ENCODE measurements at regions not wholly inside any gene's neighbourhood (a gene's known extent, or its start where the extent isn't known, plus 50 kb on each side); places are given as distances from the start of the nearest gene placed in this dataset.

DNA sequence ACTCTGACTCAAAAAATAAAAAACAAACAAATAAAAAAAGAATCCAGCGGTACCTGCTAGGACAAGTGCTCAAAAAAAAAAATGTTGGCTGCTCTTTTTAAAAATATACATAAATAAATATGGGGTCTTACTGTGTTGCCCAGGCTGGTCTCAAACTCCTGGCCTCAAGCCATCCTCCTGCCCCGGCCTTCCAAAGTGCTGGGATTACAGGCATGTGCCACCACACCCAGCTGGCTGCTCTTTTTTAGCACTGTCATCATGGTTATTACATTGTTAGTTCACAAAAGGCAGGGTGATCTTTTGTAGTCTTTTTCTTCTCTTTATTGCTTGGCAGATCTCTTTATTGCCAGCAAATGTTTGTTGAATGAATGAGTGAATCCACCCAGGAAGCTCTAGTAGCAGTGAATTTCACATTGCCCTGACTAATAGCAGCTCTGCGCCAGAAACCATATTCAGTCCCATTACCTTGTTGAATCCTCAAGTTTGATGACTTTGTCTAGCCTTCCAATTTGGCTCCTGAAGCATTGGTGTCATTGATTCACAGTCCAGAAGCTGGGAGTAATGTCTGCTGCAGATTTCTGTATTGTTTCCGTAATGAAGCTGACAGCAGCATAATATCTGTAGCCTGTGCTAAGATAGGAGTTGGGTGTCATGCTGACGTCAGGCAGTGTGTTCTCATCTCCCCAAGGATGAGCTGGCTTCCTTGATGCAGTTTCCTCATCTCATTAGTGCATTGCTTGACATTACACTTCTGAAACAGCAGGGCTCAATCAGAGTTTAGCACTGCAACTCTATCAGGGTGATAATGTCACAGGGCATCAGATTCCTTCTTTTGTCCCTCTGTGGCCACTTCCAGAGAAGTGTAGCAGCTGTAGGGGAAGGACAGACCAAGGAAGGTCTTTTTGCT lies 84.9 kb upstream of the TGM3 start:
- no peak for ATAC-seq
- TF ChIP-seq, protein P1, sequence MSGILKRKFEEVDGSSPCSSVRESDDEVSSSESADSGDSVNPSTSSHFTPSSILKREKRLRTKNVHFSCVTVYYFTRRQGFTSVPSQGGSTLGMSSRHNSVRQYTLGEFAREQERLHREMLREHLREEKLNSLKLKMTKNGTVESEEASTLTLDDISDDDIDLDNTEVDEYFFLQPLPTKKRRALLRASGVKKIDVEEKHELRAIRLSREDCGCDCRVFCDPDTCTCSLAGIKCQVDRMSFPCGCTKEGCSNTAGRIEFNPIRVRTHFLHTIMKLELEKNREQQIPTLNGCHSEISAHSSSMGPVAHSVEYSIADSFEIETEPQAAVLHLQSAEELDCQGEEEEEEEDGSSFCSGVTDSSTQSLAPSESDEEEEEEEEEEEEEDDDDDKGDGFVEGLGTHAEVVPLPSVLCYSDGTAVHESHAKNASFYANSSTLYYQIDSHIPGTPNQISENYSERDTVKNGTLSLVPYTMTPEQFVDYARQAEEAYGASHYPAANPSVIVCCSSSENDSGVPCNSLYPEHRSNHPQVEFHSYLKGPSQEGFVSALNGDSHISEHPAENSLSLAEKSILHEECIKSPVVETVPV (CRISPR knock-in tag; IDR thresholded peaks at IDR 0.05) = no peak
- TF ChIP-seq, protein P2, sequence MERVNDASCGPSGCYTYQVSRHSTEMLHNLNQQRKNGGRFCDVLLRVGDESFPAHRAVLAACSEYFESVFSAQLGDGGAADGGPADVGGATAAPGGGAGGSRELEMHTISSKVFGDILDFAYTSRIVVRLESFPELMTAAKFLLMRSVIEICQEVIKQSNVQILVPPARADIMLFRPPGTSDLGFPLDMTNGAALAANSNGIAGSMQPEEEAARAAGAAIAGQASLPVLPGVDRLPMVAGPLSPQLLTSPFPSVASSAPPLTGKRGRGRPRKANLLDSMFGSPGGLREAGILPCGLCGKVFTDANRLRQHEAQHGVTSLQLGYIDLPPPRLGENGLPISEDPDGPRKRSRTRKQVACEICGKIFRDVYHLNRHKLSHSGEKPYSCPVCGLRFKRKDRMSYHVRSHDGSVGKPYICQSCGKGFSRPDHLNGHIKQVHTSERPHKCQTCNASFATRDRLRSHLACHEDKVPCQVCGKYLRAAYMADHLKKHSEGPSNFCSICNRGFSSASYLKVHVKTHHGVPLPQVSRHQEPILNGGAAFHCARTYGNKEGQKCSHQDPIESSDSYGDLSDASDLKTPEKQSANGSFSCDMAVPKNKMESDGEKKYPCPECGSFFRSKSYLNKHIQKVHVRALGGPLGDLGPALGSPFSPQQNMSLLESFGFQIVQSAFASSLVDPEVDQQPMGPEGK (CRISPR knock-in tag; IDR thresholded peaks at IDR 0.05; ENCODE audit: borderline replicate concordance) = no peak
- TF ChIP-seq RARB (CRISPR knock-in tag; IDR thresholded peaks at IDR 0.05) (no peak), PPARA (CRISPR knock-in tag; IDR thresholded peaks at IDR 0.05; ENCODE audit: borderline replicate concordance) (no peak), ZFP3 (CRISPR knock-in tag; IDR thresholded peaks at IDR 0.05) (no peak), TOX (CRISPR knock-in tag; IDR thresholded peaks at IDR 0.05; ENCODE audit: borderline replicate concordance) (no peak), ISL1 (CRISPR knock-in tag; IDR thresholded peaks at IDR 0.05) (no peak), ZC3H10 (CRISPR knock-in tag; IDR thresholded peaks at IDR 0.05) (no peak), GLIS3 (CRISPR knock-in tag; IDR thresholded peaks at IDR 0.05) (no peak), ESRRG (CRISPR knock-in tag; IDR thresholded peaks at IDR 0.05) (no peak), ZFP30 (CRISPR knock-in tag; IDR thresholded peaks at IDR 0.05) (no peak), BACH2 (CRISPR knock-in tag; IDR thresholded peaks at IDR 0.05; ENCODE audit: borderline replicate concordance) (no peak), OSR1 (CRISPR knock-in tag; IDR thresholded peaks at IDR 0.05) (no peak), CSDC2 (CRISPR knock-in tag; IDR thresholded peaks at IDR 0.05) (no peak), ZNF8 (CRISPR knock-in tag; IDR thresholded peaks at IDR 0.05) (no peak), ZNF565 (CRISPR knock-in tag; conservative IDR thresholded peaks at IDR 0.05; ENCODE audit: low read depth) (no peak)
- TF ChIP-seq, protein P3, sequence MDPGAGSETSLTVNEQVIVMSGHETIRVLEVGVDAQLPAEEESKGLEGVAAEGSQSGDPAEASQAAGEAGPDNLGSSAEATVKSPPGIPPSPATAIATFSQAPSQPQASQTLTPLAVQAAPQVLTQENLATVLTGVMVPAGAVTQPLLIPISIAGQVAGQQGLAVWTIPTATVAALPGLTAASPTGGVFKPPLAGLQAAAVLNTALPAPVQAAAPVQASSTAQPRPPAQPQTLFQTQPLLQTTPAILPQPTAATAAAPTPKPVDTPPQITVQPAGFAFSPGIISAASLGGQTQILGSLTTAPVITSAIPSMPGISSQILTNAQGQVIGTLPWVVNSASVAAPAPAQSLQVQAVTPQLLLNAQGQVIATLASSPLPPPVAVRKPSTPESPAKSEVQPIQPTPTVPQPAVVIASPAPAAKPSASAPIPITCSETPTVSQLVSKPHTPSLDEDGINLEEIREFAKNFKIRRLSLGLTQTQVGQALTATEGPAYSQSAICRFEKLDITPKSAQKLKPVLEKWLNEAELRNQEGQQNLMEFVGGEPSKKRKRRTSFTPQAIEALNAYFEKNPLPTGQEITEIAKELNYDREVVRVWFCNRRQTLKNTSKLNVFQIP (CRISPR knock-in tag; IDR thresholded peaks at IDR 0.05; ENCODE audit: borderline replicate concordance, low read depth) = no peak
- TF ChIP-seq, protein P4, sequence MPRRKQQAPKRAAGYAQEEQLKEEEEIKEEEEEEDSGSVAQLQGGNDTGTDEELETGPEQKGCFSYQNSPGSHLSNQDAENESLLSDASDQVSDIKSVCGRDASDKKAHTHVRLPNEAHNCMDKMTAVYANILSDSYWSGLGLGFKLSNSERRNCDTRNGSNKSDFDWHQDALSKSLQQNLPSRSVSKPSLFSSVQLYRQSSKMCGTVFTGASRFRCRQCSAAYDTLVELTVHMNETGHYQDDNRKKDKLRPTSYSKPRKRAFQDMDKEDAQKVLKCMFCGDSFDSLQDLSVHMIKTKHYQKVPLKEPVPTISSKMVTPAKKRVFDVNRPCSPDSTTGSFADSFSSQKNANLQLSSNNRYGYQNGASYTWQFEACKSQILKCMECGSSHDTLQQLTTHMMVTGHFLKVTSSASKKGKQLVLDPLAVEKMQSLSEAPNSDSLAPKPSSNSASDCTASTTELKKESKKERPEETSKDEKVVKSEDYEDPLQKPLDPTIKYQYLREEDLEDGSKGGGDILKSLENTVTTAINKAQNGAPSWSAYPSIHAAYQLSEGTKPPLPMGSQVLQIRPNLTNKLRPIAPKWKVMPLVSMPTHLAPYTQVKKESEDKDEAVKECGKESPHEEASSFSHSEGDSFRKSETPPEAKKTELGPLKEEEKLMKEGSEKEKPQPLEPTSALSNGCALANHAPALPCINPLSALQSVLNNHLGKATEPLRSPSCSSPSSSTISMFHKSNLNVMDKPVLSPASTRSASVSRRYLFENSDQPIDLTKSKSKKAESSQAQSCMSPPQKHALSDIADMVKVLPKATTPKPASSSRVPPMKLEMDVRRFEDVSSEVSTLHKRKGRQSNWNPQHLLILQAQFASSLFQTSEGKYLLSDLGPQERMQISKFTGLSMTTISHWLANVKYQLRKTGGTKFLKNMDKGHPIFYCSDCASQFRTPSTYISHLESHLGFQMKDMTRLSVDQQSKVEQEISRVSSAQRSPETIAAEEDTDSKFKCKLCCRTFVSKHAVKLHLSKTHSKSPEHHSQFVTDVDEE (CRISPR knock-in tag; IDR thresholded peaks at IDR 0.05) = no peak
- TF ChIP-seq, protein P5, sequence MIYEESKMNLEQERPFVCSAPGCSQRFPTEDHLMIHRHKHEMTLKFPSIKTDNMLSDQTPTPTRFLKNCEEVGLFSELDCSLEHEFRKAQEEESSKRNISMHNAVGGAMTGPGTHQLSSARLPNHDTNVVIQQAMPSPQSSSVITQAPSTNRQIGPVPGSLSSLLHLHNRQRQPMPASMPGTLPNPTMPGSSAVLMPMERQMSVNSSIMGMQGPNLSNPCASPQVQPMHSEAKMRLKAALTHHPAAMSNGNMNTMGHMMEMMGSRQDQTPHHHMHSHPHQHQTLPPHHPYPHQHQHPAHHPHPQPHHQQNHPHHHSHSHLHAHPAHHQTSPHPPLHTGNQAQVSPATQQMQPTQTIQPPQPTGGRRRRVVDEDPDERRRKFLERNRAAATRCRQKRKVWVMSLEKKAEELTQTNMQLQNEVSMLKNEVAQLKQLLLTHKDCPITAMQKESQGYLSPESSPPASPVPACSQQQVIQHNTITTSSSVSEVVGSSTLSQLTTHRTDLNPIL (CRISPR knock-in tag; IDR thresholded peaks at IDR 0.05; ENCODE audit: low read depth) = no peak

DNA sequence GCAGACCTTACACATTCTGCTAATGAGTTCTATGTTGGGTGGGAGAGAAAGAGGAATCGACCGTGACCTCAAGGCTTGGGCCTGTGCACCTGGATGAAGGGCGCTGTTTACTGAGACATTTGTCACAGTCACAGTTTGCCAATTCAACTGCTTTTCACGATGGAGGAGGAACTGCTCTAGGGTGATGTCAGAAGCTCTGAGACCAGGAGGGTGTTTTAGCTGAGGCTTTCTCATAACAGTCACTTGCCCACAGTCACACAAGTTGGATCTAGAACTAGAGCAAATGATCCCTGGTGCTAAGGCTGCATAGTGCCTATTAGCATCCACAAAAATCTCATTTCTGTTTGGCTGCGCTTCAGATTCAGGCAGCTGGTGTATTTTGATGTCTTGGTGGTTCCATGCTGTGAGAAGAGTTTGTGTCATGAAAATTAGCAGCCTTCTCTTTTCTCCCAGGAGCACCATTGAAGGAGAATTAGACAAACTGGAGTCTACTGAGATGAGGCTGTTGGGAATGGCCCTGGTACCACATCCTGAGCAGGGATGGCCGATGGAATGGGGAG lies 83.3 kb upstream of the TGM3 start:
- TF ChIP-seq ZNF70 (CRISPR knock-in tag; IDR thresholded peaks at IDR 0.05) = no peak
- no peak for TF ChIP-seq RARB (CRISPR knock-in tag; IDR thresholded peaks at IDR 0.05)
- TF ChIP-seq, protein P4 (CRISPR knock-in tag; IDR thresholded peaks at IDR 0.05) = no peak
- no peak for TF ChIP-seq OSR1 (CRISPR knock-in tag; IDR thresholded peaks at IDR 0.05)
- TF ChIP-seq SNAI2 (CRISPR knock-in tag; IDR thresholded peaks at IDR 0.05) = no peak
- ATAC-seq = no peak

All from SK-N-SH treated with all-trans-retinoic acid at 6 μM for 48 hours (cell line).